Panc1 (cell line): ENCODE measurements at regions not wholly inside any gene's neighbourhood (a gene's known extent, or its start where the extent isn't known, plus 50 kb on each side); places are given as distances from the start of the nearest gene placed in this dataset.

Experiments used
- POLR2AphosphoS5 ChIP-seq: IDR thresholded peaks from 2 replicates; pipeline ENCODE4 v1.6.1; 2012; ENCODE audit warnings: mild to moderate bottlenecking, low read depth, low read length, moderate library complexity
- SIN3A ChIP-seq: IDR thresholded peaks from 2 replicates; pipeline ENCODE4 v1.6.1; 2012; ENCODE audit warnings: low read depth, mild to moderate bottlenecking, low read length, moderate library complexity, borderline replicate concordance; ENCODE audit not compliant: insufficient read depth
- TF ChIP-seq, protein P1 (sequence below): fragments of 450-650 bp; IDR thresholded peaks from 2 replicates; pipeline ENCODE4 v1.5.1; 2017; ENCODE audit warnings: mild to moderate bottlenecking
- TF ChIP-seq, protein P2 (sequence below), 2 experiments: IDR thresholded peaks; 2 replicates each; pipeline ENCODE4 v1.6.1; 2011 to 2012; ENCODE audit warnings: low read depth in 2 of 2, control low read depth in 1 of 2, low read length in 1 of 2, mild to moderate bottlenecking in 1 of 2, moderate library complexity in 1 of 2; ENCODE audit not compliant: insufficient read depth in 1 of 2

DNA sequence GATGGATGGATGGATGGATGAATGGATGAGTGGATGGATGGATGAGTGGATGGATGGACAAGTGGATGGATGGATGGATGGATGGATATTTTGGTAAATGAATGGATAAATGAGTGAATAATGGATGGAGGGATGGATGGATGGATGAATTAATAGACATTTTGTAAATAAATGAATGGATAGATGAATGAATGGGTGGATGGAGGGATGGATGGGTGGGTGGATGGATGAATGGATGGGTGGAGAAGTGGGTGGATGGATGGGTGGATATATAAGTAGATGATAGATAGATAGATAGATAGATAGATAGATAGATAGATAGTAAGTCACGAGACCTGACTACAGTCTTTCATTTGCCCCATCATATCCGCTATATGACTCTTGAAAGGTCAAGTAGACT is 82.7 kb upstream of the OLFM1 start:
- TF ChIP-seq, protein P1, sequence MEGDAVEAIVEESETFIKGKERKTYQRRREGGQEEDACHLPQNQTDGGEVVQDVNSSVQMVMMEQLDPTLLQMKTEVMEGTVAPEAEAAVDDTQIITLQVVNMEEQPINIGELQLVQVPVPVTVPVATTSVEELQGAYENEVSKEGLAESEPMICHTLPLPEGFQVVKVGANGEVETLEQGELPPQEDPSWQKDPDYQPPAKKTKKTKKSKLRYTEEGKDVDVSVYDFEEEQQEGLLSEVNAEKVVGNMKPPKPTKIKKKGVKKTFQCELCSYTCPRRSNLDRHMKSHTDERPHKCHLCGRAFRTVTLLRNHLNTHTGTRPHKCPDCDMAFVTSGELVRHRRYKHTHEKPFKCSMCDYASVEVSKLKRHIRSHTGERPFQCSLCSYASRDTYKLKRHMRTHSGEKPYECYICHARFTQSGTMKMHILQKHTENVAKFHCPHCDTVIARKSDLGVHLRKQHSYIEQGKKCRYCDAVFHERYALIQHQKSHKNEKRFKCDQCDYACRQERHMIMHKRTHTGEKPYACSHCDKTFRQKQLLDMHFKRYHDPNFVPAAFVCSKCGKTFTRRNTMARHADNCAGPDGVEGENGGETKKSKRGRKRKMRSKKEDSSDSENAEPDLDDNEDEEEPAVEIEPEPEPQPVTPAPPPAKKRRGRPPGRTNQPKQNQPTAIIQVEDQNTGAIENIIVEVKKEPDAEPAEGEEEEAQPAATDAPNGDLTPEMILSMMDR = no peak
- no peak for TF ChIP-seq POLR2AphosphoS5
- TF ChIP-seq, protein P2, sequence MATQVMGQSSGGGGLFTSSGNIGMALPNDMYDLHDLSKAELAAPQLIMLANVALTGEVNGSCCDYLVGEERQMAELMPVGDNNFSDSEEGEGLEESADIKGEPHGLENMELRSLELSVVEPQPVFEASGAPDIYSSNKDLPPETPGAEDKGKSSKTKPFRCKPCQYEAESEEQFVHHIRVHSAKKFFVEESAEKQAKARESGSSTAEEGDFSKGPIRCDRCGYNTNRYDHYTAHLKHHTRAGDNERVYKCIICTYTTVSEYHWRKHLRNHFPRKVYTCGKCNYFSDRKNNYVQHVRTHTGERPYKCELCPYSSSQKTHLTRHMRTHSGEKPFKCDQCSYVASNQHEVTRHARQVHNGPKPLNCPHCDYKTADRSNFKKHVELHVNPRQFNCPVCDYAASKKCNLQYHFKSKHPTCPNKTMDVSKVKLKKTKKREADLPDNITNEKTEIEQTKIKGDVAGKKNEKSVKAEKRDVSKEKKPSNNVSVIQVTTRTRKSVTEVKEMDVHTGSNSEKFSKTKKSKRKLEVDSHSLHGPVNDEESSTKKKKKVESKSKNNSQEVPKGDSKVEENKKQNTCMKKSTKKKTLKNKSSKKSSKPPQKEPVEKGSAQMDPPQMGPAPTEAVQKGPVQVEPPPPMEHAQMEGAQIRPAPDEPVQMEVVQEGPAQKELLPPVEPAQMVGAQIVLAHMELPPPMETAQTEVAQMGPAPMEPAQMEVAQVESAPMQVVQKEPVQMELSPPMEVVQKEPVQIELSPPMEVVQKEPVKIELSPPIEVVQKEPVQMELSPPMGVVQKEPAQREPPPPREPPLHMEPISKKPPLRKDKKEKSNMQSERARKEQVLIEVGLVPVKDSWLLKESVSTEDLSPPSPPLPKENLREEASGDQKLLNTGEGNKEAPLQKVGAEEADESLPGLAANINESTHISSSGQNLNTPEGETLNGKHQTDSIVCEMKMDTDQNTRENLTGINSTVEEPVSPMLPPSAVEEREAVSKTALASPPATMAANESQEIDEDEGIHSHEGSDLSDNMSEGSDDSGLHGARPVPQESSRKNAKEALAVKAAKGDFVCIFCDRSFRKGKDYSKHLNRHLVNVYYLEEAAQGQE (IDR thresholded peaks at IDR 0.05; ENCODE audit: insufficient read depth in 1 of 2, low read depth in 2 of 2, low read length in 1 of 2) = no peak
- TF ChIP-seq SIN3A = no peak
